GM12875 (cell line): ENCODE measurements at regions not wholly inside any gene's neighbourhood (a gene's known extent, or its start where the extent isn't known, plus 50 kb on each side); places are given as distances from the start of the nearest gene placed in this dataset.
"Not testable (repeated sequence)": the region's sequence is repeated elsewhere in the genome, so short reads cannot be mapped to it uniquely, and the experiment has no call there.

Source experiments
- H3K4me3 ChIP-seq: one replicate; pipeline ENCODE4 v1.5.1; 2011; ENCODE audit warnings: low read depth, low read length, control low read depth
- TF ChIP-seq, protein P1 (sequence below): IDR thresholded peaks from 2 replicates; pipeline ENCODE4 v1.5.1; 2011; ENCODE audit warnings: low read depth, mild to moderate bottlenecking, control low read depth, inconsistent platforms, low read length, moderate library complexity, borderline replicate concordance; ENCODE audit not compliant: insufficient read depth

DNA sequence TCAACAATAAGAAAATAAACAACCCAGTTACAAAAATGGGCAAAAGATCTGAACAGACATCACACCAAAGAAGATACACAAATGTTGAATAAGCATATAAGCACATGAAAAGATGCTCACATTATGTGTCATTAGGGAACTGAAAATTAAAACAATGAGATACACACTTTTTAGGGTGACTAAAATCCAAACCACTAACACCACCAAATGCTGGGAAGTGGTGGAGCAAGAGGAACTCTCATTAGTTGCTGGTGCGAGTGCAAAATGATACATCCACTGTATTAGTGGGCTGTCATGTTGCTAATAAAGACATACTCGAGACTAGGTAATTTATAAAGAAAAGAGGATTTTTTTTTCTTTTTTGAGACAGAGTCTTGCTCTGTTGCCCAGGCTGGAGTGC lies 329.1 kb downstream of the TMEM38B start:
- TF ChIP-seq, protein P1, sequence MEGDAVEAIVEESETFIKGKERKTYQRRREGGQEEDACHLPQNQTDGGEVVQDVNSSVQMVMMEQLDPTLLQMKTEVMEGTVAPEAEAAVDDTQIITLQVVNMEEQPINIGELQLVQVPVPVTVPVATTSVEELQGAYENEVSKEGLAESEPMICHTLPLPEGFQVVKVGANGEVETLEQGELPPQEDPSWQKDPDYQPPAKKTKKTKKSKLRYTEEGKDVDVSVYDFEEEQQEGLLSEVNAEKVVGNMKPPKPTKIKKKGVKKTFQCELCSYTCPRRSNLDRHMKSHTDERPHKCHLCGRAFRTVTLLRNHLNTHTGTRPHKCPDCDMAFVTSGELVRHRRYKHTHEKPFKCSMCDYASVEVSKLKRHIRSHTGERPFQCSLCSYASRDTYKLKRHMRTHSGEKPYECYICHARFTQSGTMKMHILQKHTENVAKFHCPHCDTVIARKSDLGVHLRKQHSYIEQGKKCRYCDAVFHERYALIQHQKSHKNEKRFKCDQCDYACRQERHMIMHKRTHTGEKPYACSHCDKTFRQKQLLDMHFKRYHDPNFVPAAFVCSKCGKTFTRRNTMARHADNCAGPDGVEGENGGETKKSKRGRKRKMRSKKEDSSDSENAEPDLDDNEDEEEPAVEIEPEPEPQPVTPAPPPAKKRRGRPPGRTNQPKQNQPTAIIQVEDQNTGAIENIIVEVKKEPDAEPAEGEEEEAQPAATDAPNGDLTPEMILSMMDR: no peak
- no peak overlapping the region for H3K4me3 ChIP-seq

DNA sequence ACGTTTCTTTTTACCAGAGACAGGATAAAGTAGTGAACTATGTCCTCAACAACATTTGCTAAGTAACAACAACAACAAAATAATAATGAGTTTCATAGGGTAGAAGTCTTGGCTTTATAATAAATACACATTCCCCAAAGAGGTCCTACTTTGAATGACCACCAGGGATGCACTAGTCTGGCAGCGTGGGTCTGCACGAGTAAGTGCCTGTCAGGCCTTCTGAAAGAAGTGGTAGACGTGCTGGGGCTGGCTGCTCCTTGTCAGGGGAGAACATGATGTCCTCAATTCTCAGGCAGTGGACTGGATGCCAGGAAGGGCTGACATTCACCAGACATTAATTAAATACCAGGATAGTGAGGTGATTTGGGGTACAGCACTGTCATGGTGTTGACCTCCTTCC lies 331.1 kb downstream of the TMEM38B start:
- H3K4me3 ChIP-seq: no peak overlapping the region
- TF ChIP-seq, protein P1: no peak

DNA sequence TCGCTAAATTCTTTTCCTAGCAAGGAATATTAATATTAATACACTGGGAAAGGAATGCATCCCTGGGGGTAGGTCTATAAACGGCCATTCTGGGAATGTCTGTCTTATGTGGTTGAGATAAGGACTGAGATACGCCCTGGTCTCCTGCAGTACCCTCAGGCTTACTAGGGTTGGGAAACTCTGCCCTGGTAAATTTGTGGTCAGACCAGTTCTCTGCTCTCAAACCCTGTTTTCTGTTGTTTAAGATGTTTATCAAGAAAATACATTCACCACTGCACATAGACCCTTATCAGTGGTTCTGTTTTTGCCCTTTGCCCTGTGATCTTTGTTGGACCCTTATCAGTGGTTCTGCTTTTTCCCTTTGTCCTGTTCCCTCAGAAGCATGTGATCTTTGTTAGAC lies 335.8 kb downstream of the TMEM38B start:
- H3K4me3 ChIP-seq: not testable (repeated sequence)

DNA sequence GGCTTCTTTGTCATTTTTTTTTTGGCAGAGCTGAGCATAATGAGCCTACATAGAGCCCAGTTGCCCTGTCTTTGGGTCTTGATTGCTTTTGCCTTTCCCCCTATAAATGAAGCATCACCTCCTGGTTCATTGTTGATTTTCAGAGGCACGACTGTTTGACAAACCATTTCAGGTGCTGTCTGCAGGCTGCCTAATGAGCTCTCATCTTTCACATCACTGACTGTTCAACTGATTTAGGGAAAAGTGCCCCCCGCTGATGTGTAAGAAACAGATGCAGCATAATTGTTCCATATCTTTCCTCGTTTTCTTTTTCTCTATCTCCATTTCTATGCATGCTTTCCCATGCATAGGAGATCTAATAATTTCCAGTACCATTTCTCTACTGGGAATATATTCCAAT lies 338.6 kb downstream of the TMEM38B start:
- no peak overlapping the region for H3K4me3 ChIP-seq
- TF ChIP-seq, protein P1: no peak

DNA sequence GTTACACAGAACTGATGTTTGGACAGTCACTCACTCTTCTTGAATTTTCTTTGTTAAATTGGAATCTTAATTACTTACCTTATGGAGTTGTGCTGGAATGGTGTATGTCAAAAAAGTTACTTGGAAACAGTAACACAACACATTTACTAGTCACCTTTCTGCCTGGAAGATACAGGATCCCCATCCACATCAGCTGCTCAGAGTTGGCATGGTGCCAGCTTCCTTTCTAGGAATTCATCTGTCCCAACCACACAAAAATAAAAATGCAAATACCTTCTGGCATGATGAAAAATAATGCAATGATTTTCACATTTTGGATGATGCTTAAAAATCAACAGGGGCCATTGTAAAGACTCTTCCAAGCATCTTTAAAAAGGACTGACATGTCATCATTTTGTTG lies 341.5 kb downstream of the TMEM38B start:
- TF ChIP-seq, protein P1: no peak
- no peak overlapping the region for H3K4me3 ChIP-seq

DNA sequence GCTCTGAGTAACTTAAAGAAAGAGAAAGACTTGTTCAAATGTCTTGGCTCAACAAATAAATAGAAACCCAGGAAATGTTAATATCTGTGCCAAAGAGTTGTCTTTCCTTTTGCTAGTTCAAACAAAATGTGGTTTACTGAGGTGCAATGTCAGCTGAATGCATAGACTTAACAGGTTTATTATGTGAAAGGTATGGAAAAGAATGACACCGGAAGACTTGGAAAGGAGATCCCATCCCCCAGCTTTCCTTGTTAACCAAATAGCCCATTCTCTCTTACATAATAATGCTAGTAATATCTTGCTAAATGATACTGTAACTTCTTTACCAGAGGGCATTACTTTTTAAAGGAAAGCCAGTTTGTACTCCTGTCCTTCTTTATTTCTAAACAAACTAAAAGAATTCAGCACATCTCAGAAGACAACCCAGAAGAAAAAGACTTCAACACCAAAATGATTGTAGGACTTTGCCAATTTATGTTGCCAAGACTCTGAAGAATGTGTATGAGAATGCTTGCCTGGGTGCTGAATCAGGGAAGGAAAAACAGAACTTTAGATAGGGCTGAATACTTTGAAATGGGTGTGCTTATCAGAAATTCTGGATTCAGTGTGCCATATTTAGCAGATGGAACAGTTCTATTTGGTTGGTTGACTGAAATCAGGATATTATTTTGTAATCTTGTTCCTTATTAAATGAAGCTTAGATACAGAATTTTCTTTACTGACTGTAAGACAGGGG lies 344.1 kb downstream of the TMEM38B start:
- TF ChIP-seq, protein P1: no peak
- no peak overlapping the region for H3K4me3 ChIP-seq

DNA sequence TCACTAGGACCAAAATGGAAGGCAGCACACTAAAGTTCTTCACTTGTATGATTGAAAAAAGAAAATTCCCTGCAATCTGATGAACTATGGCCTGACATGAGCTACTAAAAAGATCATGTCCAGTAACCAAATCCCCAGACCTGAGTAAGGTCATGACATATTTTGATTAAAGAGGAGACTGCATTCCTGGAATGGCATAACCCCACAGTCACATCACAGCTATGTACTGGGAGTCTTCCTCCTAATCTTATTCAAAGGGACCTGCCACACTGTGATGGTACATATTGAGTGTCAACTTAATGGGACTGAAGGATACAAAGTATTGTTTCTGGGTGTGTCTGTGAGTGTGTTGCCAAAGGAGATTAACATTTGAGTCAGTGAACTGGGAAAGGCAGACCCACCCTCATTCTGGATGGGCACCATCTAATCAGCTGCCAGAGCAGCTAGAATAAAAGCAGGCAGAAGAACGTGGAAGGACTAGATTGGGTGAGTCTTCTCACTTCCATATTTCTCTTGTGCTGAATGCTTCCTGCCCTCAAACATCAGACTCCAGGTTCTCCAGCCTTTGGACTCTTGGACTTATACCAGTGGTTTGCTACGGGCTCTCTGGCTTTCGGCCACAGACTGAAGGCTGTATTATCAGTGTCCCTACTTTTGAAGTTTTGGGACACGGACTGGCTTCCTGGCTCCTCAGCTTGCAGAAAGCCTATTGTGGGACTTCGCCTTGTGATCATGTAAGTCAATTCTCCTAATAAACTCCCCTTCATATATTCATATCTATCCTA lies 345.0 kb downstream of the TMEM38B start:
- TF ChIP-seq, protein P1: no peak

DNA sequence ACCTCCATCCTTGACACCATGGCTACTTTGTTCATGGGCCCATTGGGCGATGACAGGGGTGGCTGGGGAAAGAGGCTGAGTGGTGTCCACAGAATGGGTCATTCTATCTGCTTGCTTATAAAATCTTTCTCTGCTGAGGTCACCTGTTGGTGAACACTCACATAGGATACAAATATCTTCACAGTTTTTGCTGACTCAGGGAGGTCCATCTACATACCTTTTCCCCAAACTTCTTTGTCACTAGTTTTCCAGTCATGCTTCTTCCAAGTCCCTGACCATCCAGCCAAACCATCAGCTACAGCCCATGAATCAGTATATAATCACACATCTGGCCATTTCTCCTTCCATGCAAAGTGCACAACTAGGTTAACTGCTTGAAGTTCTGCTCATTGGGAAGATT lies 347.6 kb downstream of the TMEM38B start:
- not testable (repeated sequence) for H3K4me3 ChIP-seq

More for the DNA sequence above, 345.0 kb downstream of the TMEM38B start:
- no peak overlapping the region for H3K4me3 ChIP-seq
